NAMALWA (cell line): ENCODE measurements at regions not wholly inside any gene's neighbourhood (a gene's known extent, or its start where the extent isn't known, plus 50 kb on each side); places are given as distances from the start of the nearest gene placed in this dataset.

Experiments used
- DNase-seq: peaks from one replicate; pipeline ENCODE4 v3.0.0-alpha.2; 2015; ENCODE audit warnings: low spot score

- no peak for DNase-seq
These were observed 273.8 kb upstream of the B3GAT1 start for GRCh38 chr11:134685793-134686380.

DNA sequence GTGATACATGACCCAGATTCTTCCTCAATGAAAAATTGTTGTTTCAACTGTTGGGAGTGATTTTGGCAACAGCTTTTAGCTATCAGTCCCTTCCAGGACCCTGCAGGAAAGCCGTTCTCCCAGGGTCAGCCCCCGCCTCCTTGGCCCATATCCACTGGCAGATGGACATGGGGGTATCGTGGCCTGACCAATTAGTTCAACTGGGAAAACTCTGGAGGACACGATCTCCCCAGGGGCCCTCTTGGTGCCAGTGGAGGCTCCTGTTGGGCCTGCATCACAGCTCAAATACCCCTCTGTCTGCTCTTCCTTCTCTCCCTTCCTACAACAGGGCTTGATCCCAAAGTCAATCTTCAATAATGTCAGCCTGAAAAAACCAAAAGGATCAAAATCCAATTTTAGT is 272.5 kb upstream of the B3GAT1 start:
- DNase-seq, result no peak

GRCh38 chr11:134683860-134684259 is 271.8 kb upstream of the B3GAT1 start:
- no peak for DNase-seq

DNA sequence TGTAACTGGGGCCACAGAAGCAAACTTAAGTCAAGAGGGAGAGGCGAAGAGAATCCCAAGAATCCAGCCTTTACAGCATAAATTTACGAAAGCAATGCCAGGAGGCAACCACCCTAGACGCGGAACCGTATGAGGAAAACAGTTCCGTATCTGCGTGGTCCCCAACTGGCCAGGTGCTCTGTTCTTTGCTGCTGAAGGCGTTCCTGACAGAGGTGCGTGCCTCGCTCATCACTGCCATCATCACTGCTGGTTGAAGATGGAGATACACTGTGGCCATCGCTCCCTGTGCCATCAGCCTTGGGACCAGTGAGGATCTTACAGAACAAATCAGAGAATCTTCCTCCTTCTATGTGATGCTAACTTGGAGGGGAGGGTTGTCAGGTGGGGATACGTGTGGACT is 270.5 kb upstream of the B3GAT1 start:
- DNase-seq, result no peak

DNA sequence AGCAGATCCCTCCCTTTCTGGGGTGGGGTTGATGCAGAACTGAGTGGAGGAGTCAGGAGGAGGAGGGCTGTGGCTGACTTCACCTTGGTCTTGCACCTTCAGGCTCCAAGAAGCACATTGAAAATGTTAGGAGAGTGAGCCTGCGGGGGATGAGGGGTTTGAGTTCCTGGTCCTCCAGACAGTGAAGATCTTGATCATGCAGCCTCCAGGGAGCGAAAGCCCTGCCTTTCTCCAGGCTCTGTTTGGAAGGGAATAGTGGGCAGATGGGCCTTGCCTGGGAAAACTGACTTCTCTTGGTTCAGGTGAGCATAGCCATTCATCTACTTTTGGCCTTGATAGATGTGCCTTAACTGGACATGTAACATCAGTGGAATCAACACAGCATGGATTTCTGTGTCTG is 267.6 kb upstream of the B3GAT1 start:
- no peak for DNase-seq

GRCh38 chr11:134678744-134679143 is 266.7 kb upstream of the B3GAT1 start:
- no peak for DNase-seq

DNA sequence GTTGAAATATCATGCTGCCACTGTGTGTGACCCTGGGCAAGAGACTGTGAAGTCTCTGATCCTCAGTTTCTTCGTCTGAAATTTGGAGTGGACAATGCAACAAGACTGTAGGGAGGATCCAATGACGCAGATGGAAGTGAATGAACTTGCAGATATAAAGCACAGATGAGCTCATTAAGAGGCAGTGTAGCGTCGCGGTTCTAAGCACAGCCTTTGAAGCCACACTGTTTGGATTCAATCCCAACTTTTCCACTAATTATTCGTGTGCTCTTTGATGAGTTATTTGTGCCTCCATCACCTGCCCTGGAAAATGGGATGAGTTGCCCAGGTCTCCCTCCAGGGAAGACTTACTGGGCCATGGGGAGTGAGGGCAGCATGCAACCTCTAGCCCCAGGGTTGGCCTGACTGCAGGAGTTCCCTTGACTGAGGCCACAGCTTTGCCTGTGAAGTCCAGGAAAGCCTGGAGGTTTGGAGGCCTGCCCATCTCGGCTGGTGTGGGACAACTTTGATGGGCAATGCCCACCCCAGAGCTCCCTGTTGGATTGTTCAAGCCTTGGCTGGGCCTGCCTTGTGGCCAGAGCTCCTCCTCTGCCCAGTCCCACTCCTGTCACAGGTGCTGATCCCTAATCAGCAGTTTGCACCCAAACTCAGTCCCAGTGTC is 266.0 kb upstream of the B3GAT1 start:
- DNase-seq, result no peak

- no peak for DNase-seq
These were observed 265.4 kb upstream of the B3GAT1 start for GRCh38 chr11:134677397-134677822.

DNA sequence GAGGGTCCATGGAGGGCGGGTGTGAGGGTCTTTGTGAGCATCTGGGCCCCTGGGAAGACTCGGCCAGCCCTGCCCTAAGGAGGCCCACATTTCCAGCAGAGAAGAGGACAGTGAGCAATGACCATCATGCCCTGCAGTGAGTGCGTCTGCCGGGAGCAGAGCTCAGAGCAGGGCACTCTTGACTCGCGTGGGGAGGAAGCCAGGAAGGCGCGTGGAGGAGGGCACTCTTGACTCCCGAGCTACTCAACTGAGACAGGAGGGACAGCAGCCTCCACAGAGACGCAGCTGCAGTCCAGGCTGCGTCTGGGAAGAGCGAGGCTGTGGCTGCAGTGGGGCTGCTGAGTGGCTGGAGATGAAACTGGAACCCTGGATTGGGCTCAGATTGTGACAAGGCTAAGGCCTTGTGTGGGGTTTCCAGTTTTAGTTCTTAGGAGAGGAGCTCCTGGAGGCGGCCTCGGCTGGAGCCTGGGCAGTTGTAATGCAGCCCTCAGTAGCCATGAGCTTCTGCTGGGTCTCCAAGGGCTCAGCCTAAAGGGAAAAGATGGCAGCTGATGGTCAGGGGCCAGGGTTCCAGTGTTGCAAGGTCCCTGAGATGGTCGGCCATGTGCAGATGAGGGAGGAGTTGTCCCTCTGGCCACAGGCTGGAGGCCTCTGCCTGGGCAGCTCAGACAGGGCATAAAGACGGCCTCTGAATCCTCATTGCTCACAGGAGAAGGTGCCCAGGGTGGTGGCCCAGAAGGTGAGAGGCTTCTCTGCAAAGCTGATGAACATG is 264.7 kb upstream of the B3GAT1 start:
- no peak for DNase-seq

GRCh38 chr11:134675983-134676382 is 263.9 kb upstream of the B3GAT1 start:
- no peak for DNase-seq

DNA sequence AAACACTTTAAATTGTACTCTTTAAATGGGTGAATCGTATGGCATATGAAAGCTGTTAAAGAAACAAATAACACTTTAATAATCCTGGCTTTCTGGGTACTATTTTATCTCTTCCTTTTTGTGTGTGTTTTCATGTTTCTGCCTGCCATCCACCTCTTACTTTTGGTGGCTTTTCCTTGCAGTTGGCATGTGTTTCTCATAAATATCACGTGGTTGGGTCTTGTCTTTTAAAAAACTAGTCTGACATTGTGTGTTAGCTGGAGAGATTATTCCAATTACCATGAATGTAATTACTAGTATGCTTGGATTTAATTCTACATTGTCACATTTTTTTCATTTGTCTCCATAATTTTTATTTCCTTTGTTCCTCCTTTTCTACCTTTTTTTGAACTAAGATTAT is 262.9 kb upstream of the B3GAT1 start:
- no peak for DNase-seq

- DNase-seq, result no peak
These were observed 258.9 kb upstream of the B3GAT1 start for GRCh38 chr11:134670961-134671370.

GRCh38 chr11:134670247-134670782 is 258.3 kb upstream of the B3GAT1 start:
- DNase-seq, result no peak

- DNase-seq, result no peak
These were observed 257.8 kb upstream of the B3GAT1 start for GRCh38 chr11:134669796-134670195.

GRCh38 chr11:134668796-134669195 is 256.8 kb upstream of the B3GAT1 start:
- no peak for DNase-seq

GRCh38 chr11:134668076-134668475 is 256.0 kb upstream of the B3GAT1 start:
- DNase-seq, result no peak

GRCh38 chr11:134667505-134667904 is 255.5 kb upstream of the B3GAT1 start:
- no peak for DNase-seq

- no peak for DNase-seq
These were observed 255.1 kb upstream of the B3GAT1 start for GRCh38 chr11:134667175-134667500.

- no peak for DNase-seq
These were observed 254.5 kb upstream of the B3GAT1 start for GRCh38 chr11:134666273-134667174.

DNA sequence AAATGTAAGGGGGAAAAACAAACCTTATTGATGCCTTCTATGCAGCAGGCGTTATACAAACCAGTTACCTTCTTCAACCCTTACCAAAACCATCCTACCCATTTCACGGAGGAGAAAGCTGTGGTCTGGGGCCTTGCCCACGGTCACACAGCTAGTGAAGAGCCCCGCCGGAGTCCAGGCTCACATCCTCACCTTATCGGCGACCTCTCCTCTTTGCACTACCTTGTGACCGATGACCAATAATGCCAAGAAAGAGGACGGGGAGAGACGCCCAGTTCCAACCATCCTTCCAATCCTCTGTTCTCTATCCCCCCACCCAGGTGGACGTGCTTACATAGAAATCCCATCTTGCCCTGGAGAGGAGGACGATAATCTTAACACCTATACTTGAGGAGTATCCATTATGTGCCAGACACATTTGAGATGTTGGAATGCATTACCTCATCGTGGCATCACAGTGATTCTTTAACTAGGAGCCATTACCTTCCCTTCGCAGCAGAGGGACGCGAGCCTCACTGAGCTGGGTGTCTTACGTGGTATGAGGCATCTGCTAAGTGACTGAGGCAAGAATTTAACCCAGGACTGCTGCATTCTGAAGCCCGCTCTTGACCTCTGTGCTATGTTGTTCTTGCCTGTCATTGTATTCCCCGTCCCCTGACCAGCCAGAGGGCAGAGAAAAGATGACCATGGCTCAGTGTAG is 253.7 kb upstream of the B3GAT1 start:
- no peak for DNase-seq

- DNase-seq, result no peak
These were observed 253.1 kb upstream of the B3GAT1 start for GRCh38 chr11:134665188-134665535.
